HG02759 (cell line): ENCODE measurements at regions not wholly inside any gene's neighbourhood (a gene's known extent, or its start where the extent isn't known, plus 50 kb on each side); places are given as distances from the start of the nearest gene placed in this dataset.
"Not testable (repeated sequence)": the region's sequence is repeated elsewhere in the genome, so short reads cannot be mapped to it uniquely, and the experiment has no call there.

Source experiments
- ATAC-seq: cut with Tn5 transposase; IDR thresholded peaks from one replicate; pipeline ENCODE4 v1.9.1; 2021; ENCODE audit warnings: mild to moderate bottlenecking, moderate library complexity; ENCODE audit not compliant: unreplicated experiment

DNA sequence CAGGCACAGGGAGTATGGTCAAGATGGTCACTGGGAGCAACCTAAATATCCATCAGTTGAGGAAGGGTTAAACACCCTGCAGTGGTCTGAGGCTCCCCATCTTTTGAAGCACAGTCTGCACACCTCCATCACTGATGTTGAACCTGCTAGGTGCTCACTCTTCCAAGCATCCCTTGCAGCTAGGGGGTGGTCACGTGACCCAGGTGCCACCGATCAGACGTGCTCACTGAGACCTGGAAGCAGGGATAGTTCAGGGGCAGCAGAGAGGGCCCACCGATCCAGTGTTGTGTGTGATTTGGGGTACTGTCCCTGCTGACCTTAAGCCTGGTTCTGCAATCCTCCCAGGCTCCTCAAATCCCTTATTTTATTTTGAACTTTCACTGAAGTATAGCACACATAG, 134.6 kb downstream of the CEBPB start:
- ATAC-seq: no peak

DNA sequence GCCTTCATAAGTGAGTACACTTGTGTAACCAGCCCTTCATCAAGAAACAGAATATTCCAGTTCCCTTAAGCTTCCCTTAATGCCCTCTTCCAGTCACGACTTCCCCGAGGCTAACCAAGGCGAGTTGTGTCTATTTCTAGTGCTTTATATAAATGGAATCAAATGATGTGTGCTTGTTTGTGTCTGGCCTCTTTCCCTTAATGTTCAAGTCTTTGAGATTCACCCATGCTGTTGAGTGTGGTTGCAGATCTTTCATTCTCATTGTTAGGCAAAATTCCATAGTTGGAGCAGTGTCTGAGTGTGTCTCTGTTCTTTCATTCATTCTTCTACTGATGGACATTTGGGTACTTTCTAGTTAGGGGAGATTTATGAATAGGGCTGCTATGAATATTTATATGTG, 135.0 kb downstream of the CEBPB start:
- no peak for ATAC-seq

DNA sequence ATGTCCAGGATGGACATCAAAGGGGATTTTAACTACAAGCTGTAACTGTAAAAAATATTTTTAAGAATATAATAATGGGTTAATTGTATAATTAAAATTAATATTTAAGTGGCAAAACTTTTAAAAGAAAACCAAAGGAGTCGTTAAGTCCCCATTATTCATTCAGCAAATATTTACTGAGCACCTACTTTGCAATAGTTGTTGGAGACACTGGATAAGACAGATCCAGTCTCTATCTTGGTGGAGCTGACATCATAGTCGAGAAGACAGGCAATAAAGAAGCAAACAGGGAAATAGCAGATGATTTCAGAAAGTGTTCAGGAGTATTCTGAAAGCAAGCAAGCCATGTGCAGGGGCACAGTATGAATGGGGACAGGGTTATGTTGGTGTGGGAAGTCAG, 137.0 kb downstream of the CEBPB start:
- ATAC-seq: no peak

DNA sequence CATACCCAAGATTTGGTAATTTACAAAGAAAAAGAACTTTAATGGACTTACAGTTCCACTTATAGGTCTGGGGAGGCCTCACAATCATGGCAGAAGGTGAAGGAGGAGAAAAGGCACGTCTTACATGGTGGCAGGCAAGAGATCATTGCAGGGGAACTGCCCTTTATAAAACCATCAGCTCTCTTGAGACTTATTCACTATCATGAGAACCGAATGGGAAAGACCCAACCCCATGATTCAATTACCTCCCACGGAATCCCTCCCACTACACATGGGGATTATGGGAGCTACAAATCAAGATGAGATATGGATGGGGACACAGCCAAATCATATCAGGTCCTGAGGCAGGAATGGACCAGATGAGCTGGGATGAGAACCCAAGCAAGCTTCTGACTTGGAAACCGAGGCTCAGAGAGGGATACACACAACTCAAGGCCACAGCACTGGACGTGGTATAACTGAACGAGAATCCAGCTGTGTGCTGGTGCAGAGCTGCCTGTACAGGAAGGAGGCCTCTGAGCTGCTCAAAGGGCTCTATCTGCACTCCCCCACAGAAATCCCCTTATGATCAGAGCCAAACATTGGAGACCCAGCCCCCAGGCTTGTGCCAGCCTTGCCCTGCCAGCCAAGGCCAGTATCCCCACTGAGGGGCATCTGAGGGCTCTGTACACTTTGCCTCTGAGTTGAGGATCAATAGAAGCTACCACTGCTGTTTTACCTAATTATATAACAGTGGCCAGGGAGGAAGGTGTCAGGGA, 137.8 kb downstream of the CEBPB start:
- ATAC-seq: no peak

DNA sequence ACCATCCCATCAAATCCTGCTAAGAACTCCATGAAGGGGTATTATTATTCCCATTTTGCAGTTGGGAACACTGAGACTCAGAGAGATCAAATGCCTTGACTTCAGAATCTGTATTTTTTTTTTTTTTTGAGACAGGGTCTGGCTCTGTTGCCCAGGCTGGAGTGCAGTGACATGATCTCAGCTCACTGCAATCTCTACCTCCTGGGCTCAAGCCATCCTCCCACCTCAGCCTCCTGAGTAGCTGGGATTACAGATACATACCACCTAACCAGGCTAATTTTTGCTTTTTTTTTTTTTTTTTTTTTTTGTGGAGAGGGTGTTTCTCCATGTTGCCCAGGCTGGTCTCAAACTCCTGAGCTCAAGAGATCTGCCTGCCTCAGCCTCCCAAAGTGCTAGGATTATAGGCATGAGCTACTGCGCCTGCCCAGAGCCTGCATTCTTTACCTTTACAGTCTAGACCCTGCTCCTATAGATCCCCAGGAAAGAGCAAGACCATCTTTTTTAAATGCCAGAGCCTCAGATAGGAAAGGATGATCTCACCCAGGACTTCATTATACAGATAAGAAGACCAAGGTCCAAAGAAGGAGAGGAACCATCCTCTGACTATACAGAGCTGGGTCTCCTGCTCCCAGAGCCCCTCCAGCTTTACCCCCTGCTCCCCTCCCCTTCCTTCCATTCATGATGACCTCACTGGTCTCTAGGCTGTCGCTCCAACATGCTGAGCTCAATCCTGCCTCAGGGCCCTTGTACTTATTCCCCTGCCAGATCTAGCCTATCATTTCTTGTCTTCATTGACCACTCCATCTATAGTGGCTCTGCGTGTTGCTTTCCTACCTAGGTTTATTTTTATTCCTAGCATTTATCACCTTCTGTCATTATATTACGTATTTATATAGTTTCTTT, 138.6 kb downstream of the CEBPB start:
- no peak for ATAC-seq

DNA sequence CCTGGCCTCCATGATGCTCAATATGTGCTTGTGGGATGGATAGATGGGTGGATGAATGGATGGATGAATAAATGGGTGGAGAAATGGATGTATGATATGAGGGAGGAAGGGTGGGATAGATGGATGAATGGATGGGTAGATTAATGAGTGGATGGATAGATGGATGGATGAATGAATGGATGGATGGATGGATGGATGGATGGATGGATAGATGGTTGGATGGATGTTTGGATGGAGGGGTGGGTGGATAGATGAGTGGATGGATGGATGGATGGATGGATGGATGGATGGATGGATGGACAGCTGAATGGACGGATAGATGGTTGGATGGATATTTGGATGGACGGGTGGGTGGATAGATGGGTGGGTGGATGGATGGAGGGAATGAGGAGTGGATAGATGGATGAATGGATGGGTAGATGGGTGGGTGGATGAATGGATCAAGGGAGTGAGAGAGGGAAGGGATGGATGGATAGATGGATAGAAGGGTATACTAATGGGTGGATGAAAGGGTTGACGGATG, 139.4 kb downstream of the CEBPB start:
- ATAC-seq: no peak

DNA sequence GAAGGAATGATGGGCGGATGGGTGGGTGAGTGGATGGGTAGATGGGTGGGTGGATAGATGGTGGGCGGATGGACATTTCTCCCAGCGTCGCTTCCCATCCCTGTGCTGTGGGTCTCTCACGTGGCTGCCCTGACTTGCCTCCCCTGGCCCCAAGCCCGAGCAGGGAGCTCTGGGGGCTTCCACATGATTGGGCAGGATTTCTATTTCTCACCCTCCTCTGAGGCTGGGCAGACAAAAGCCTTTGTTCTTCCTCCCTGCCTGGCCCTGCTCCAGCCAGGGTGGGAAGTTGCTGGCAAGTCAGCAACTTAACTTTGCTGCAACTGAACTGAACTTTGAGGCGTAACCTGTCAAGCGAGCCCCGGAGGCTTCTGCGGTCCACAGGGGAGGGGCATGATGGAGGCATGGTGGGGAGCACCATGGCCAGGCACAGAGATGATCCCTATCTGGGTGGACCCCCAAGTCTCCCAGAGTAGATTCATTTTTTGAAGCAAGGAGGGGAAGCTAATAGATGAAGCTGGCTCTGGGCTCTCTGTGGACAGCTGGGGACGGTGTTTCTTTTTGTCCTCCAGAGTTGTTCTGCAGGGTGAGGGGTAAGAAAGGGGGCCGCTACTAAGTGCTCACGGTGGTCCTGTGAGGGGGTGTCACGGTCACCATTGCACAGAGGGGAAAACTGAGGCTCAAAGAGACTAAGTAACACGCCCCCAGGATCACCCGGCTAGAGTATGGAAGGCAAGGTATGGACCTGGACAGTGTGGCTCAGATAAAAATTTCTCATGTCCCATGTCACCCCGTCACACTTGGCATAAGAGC, 140.1 kb downstream of the CEBPB start:
- ATAC-seq: no peak

DNA sequence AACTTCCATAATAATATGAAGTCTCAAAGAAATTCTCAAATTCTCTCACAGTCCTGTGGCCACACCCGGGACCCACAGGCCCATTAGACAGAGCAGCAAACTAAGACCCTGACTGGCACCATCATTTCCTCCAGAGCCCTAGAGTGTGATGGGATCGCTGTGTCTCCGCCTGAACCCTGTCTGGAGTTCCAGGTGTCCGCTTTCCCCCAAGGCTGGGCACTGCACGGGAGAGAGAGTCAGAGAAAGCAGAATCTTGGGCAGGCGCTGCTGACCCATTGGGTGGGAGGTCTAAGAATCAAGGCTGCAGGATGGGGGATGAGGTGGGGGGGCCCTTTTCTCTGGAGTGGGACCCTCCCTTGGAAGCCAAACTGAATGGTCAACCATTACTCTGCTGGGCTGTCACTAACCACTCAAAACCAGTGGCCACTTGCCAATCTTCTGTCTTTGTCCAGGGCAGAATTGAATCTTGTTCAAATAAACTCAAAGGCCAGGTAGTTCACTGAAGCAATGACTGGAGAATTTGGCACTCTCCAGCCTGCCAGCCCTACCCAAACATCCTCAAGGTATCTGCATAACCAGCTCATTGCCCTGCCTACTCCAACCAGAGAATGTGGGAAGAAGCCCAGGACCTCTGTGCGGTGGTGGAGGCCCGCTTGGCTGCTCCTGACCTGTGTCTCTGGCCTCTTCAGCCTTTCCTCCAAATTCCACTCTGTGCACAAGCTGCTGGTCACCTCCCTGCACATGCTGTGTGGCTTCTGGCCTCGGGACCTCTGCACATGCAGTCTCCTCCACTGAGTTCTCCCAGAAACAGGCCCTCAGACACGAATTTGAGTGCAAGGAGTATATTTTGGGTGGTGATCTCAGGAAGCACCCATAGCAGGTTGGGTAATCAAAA, 141.1 kb downstream of the CEBPB start:
- ATAC-seq: no peak

DNA sequence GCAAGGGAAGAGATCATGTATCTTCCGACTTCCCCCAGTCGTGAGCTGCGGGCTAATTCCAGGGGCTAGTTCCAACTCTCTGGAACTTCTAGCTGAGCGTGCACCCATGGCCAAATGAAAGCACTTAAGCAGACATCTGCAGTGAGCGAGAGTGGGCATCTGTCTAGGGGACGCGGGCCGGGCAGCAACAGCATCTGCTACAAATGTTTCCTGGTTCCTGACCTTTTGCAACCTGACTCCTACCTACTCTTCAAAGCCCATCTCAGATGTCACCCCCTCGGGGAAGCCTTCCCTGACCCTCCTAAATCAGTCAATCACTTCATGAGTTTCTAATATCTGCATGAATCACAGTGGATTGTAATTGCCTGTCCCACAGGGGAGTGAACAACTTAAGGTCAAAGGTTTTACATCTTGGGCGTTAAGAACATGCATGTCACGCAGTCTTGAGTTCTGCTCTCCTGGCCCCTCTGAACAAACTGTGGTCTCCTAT, 141.9 kb downstream of the CEBPB start:
- no peak for ATAC-seq

DNA sequence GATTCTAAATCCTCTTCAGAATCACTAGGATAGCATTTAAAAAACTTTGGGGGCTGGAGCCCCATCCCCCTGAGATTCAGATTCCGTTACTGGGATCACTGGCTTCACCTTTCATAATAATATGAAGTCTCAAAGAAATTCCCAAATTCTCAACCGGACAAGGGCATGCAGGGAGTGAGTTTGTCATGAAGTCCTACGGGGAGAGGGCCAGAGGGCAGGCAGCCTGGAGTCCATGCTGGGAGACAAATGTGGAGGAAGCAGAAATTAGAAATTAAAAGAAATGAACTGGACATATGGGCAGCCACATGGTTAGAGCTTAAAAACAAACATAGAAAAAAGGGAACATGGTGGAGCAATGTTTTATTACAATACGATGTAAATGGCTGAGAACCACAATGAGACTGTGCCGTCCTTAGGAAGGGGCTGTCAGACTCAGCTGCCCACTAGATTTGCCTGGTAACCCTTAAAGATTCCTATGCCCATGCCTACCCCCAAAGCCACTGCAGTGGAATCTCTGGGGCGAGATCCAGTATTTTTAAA, 142.6 kb downstream of the CEBPB start:
- no peak for ATAC-seq

DNA sequence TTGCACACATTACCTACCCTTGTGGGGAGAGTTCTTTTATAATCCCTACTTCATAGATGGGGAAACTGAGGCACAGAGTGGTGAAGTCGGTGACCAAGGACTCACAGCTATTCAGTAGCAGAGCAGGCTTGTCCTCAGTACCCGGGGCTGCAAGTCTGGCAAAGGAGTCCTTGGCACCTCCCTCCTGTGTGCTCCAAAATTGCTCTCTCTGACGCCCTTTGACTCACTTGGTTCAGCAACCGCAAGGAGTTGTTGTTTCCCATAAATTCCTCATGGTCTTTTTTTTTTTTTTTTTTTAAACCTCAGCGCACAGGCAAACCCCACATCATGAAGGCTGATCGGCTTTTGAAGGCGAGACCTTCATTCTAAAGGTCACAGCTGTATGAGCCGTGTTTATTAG, 143.2 kb downstream of the CEBPB start:
- no peak for ATAC-seq

DNA sequence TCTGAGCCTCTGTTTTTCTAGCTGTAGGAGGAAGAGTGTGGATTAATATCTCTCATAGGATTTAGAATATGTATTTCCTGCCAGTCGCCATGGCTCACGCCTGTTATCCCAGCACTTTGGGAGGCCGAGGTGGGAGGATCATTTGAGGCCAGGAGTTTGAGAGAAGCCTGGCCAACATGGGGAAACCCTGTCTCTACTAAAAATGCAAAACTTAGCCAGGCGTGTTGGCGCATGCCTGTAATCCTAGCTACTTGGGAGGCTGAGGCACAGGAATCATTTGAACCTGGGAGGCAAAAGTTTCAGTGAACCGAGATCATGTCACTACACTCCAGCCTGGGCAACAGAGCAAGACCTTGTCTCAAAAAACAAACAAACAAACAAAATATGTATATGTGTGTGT, 143.9 kb downstream of the CEBPB start:
- ATAC-seq: not testable (repeated sequence)

DNA sequence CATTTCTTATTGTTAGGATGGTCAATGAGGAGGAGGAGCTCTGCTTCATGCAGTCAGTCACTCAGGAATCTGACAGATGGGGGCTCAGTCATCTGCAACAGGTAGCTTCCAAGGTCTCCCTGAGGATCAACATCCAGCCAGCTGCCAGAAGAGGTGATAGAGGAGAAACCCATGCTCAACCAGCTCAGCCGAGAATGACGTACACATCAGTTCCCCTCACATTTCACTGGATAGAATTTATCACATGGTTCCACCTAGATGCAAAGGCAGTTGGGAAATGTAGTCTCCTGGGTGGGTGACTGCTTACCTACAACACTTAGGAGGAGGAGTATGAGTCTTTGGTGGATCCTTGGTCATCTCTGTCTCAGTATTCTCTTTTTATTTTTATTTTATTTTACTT, 144.5 kb downstream of the CEBPB start:
- no peak for ATAC-seq

DNA sequence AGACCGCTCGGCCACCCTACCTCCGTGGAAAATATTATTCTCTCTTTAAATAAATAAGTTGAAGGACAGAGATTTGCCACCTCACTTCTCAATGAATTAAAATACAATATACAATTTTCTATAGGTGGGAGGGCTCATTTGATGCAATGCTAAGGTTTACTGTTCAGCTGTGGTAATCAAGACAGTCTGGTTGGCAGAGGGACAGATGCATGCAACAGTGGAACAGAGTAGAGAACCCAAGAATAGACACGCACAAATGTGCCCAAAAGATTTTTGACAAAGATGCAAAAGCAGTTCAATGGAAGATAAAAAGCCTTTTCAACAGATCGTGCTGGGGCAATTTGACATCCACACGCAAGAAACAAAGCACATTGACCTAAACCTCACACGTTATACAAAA, 145.2 kb downstream of the CEBPB start:
- ATAC-seq: no peak

DNA sequence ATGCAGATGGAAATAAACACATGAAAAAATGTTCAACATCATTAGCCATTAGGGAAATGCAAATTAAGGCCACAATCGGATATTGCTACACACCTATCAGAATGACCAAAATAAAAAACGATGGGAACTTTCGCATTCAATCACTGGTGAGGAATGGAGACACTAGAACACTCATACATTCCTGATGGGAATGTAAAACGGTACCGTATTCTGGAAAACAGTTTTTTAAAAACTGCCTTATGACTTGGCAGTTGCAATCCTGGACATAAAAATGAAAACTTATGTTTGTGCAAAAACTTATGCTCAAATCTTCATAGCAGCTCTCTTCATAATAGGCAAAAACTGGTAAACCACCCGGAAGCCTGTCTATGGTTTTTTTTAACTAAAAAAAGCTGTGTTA, 146.0 kb downstream of the CEBPB start:
- no peak for ATAC-seq

DNA sequence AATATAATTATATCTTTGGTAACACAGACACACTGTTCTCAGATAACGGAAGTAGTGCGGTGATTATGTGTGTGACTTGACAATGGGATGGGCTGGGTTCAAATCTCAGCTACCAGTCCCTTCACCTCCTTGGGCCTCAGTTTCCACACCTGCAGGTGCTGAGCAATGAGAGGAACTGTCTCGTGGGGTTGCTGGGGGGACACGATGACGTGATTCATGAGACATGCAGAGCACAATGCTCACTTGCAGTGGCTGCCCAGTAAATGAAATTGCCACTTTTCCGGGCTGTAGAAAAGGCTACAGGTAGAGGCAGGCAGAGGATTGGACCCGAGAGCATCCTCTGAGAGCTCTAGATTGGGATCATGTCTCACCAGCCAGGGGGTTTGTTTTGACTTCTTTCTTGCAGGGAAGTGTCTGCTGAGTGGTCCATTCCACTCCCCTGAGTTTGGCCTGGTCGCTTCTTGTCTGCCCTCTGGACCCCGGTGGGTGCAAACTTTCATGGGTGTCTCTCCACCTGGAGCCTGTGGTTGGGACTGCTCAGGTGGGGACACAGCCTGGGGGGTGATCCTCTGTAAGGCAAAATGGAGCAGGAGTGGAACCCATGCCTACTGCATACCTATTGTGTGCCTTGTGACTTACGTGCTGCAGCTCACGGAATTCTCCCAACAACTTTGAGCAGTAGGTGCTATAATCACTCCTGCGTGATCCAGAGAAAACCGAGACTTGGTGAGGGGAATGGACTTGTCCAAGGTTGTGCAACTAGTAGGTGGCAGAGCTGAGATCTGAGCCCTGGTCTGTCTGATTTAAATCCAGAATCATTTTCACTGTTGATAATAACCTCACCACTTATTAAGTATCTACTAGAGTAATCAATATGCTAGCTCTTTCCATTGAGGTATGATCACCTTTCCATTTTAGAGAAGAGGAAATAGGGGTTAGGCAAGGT, 147.2 kb downstream of the CEBPB start:
- ATAC-seq: no peak

DNA sequence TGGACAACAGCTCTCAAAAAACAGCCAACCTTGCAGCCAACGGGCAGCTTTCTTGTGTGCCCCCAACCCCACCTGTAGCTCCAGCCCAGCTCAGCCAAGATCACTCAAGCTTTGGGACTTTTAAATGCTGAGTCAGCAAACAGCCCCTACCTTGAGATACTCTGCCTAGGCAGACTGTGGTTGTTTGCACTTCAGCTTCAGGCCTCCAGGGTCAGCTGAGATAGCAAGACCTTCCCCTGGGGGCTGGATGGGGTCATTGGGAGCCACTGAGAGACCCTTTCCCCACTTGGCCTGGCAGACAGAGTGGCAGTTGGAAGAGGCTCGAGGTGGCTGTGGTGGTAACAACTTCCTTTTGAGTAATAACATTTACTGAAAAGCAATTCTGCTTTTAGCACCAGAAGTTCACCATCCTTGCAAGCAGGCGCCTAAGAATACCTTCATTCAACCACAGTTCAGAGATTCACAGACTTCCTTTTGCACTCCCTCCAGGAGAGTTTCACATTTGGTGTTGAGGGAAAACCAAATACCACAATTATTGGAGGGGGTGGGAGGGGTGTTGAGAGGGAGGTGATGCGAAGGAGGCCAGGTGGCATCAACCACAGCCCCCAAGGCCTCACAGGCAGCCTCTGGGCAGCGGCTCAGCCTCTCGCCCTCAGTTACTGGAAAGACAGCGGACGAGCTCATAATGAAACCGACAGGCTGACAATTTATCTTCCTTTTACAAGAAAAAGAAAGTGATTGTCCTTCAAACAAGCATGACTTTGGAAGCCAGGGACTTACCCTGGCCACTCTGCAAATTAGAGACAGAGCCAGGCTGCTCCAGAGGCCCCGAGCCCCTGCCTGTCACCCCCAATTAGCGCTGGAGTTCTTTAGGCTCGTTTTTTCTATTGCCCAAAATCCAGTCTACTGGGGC, 148.1 kb downstream of the CEBPB start:
- peak; percentile 84 for ATAC-seq
